Brain microvascular endothelial cell (primary cell): ENCODE measurements at regions not wholly inside any gene's neighbourhood (a gene's known extent, or its start where the extent isn't known, plus 50 kb on each side); places are given as distances from the start of the nearest gene placed in this dataset.

ENCODE experiments used
- DNase-seq: peaks from one replicate; pipeline ENCODE4 v3.0.0-alpha.2; 2020
- H3K27ac ChIP-seq: fragments of 250-450 bp; sonication (Bioruptor Pico); 2 replicates; pipeline ENCODE4 v1.5.1; 2020; ENCODE audit warnings: mild to moderate bottlenecking, moderate library complexity
- H3K27me3 ChIP-seq: fragments of 250-450 bp; sonication (Bioruptor Pico); replicated peaks from 2 replicates; pipeline ENCODE4 v1.5.1; 2020; ENCODE audit warnings: mild to moderate bottlenecking
- H3K36me3 ChIP-seq: fragments of 250-450 bp; sonication (Bioruptor Pico); replicated peaks from 2 replicates; pipeline ENCODE4 v1.5.1; 2020; ENCODE audit warnings: mild to moderate bottlenecking
- H3K4me3 ChIP-seq: 2 replicates; pipeline ENCODE4 v1.5.1; 2011; ENCODE audit warnings: low read depth, mild to moderate bottlenecking, control low read depth, low read length, moderate library complexity
- in situ Hi-C: cut with HindIII; loops from 2 replicates; pipeline ENCODE4 v1.10.0; 2017; ENCODE audit warnings: low sequenced_read_pairs, low pct_ligation_motif_present
- TF ChIP-seq, protein P1 (sequence below): IDR thresholded peaks from 2 replicates; pipeline ENCODE4 v1.5.1; 2011; ENCODE audit warnings: low read depth, mild to moderate bottlenecking, moderate library complexity, low read length, control low read depth, inconsistent platforms; ENCODE audit errors: missing control alignments

DNA sequence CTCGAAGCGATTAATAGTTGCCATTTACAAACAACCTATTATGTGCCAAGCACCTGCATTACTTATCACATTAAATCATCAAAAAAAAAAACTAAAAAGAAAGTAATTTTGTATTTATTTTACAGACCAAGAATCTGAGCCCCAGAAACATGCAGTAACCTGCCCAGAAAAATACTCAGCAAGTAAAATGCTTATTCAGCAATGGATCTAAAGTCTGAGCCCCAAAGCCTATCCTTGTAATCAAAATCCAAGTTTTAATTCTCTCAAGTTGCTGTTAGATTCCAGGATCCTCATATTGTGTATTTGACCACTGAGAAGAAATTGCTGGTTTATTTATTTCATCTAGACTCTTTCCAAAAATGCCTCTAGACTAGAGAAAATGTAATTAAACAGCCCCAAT is 783.3 kb upstream of the API5 start:
- DNase-seq: no peak
- in situ Hi-C loops: no loop called here
- H3K27me3 ChIP-seq: no peaks in the 10 kb centered on the region
- no peaks in the 10 kb centered on the region for H3K36me3 ChIP-seq
- no peak overlapping the region for H3K27ac ChIP-seq
- TF ChIP-seq, protein P1, sequence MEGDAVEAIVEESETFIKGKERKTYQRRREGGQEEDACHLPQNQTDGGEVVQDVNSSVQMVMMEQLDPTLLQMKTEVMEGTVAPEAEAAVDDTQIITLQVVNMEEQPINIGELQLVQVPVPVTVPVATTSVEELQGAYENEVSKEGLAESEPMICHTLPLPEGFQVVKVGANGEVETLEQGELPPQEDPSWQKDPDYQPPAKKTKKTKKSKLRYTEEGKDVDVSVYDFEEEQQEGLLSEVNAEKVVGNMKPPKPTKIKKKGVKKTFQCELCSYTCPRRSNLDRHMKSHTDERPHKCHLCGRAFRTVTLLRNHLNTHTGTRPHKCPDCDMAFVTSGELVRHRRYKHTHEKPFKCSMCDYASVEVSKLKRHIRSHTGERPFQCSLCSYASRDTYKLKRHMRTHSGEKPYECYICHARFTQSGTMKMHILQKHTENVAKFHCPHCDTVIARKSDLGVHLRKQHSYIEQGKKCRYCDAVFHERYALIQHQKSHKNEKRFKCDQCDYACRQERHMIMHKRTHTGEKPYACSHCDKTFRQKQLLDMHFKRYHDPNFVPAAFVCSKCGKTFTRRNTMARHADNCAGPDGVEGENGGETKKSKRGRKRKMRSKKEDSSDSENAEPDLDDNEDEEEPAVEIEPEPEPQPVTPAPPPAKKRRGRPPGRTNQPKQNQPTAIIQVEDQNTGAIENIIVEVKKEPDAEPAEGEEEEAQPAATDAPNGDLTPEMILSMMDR: no peak
- no peak overlapping the region for H3K4me3 ChIP-seq

DNA sequence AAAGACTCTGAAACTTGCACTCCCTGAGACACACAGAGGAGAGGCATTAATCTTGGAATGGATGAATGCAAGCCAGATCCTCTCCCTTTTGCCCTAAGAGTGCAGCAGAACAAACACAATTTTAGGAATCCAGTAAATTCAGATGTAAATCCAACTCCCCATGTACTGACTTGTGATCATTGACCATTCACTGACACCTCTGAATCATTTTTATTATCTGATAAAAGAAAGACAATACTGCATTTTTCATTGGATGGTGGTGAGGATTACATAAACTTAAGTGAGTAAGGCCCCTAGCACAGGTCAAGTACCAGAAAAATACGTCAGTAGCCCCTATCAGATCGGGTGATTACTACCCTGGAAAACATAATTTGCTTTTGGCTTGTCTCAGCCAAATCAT is 782.9 kb upstream of the API5 start:
- Histone ChIP-seq H3K4me3 (no peak overlapping the region), H3K27me3 (no peaks in the 10 kb centered on the region), H3K27ac (no peak overlapping the region), H3K36me3 (no peaks in the 10 kb centered on the region)
- DNase-seq: no peak
- in situ Hi-C loops: no loop called here
- TF ChIP-seq, protein P1: no peak

DNA sequence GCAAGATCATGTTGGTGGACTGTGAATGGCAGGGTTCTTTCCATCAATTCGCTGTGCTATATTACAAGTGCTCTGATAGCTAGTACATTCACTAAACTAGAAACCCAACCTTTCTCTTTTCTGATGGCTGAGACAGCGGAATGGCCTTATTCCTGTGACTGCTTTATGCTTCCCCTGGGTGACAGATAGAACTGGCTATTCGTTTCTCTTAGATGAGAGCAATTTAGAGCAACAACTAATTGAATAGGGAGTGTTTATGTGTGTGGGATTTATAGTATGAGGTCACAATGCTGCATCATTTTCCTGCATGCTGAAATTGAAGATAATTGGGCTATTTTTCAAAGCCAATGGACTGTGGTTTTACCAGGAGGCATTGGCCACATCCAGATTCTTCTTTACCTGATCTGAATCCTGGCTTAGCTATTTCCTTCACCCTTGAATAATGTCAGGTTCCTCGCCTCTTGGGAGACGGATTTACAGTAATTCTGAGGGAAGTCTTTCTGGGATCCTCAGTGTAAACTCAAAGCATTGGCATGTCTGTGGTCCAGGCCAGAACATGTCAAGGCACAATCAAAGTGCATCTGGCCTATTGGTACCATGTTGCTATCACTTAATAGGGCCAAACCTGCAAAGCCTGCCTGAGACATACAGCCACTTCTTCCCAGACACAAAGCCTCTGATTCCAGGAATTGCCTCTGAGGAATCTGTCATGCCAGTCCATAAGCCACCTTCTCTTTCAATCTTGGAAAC is 775.0 kb upstream of the API5 start:
- DNase-seq: no peak
- in situ Hi-C loops: no loop called here
- TF ChIP-seq, protein P1: no peak

DNA sequence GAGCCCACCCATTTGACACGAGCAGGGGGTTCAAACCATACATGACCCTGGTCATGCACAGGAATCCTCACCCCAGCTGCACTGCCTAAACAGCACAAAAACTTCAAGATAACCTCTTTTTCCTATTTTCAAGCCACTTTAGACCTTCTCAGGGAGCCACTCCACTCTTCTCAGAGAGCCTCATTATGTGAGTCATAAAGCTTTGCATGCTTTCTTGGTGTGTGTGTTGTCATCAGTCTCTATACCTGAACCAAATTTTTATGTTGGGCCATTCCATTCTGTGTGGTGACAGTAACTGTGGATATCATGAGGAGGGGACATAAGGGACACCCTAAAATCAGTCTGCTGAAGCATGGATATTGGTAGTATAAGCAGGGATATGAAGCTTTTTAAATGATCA is 769.5 kb upstream of the API5 start:
- no peak for DNase-seq
- TF ChIP-seq, protein P1: no peak
- no peaks in the 10 kb centered on the region for H3K27me3 ChIP-seq
- H3K27ac ChIP-seq: no peak overlapping the region
- in situ Hi-C loops: no loop called here
- no peaks in the 10 kb centered on the region for H3K36me3 ChIP-seq
- H3K4me3 ChIP-seq: no peak overlapping the region

More for the DNA sequence above, 775.0 kb upstream of the API5 start:
- Histone ChIP-seq H3K4me3 (no peak overlapping the region), H3K27ac (no peak overlapping the region), H3K36me3 (no peaks in the 10 kb centered on the region), H3K27me3 (no peaks in the 10 kb centered on the region)

DNA sequence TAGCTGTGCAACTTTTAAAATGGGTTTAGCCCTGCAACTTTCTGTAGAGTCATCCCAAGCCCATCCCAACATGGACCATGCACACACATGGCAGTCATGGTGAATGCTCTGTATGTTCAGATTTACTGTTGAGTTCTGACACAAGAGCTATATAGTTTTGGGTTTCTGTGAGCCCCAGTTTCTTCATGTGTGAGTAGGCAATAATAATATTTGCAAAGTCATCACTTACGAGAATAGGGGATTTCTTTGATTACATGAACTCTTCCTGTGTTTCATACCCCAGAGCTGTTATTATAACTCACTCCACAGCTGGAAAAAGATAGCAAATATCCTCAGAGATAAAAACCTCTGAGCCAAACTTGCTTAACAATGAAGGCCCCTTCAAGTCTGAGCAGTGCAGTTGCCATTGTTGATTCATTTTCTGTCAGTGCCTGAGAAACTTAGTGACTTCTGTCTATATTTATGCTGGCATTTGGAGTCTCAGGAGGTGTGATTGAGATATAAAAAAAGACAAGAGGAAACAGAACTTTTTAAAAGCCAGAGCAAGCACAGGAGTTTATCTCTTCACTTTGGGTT is 767.9 kb upstream of the API5 start:
- no peaks in the 10 kb centered on the region for H3K27me3 ChIP-seq
- H3K27ac ChIP-seq: no peak overlapping the region
- TF ChIP-seq, protein P1: no peak
- no peak for DNase-seq
- H3K4me3 ChIP-seq: no peak overlapping the region
- in situ Hi-C loops: no loop called here
- no peaks in the 10 kb centered on the region for H3K36me3 ChIP-seq
